ENCODE measurements at regions not wholly inside any gene's neighbourhood (a gene's known extent, or its start where the extent isn't known, plus 50 kb on each side); places are given as distances from the start of the nearest gene placed in this dataset.
A peak's percentile ranks its signal among the peaks of the same experiment; 100 is the strongest.
"Not testable (repeated sequence)": the region's sequence is repeated elsewhere in the genome, so short reads cannot be mapped to it uniquely, and the experiment has no call there.

GRCh38 chr14:106717544-106717943 lies 1191.2 kb downstream of the TMEM121 start:
- not testable (repeated sequence) for H3K27ac ChIP-seq (ENCODE audit: low read depth in 1 of 2, low read length in 1 of 2); H3K27me3 ChIP-seq (ENCODE audit: control insufficient read depth in 3 of 3, insufficient read depth in 3 of 3, low read length in 2 of 3); H3K36me3 ChIP-seq (ENCODE audit: control insufficient read depth in 4 of 4, insufficient read depth in 4 of 4, low read length in 4 of 4); H3K4me3 ChIP-seq; H3K9ac ChIP-seq (ENCODE audit: insufficient read depth in 1 of 2, low read length in 2 of 2); DNase-seq; H3K4me1 ChIP-seq (ENCODE audit: control insufficient read depth in 5 of 5, insufficient read depth in 5 of 5, low read length in 5 of 5); H3K9me3 ChIP-seq (ENCODE audit: control insufficient read depth in 4 of 4, insufficient read depth in 3 of 4, low read length in 3 of 4)
- 33 to 34% methylated on average over 7 to 10 of the region's 11 CpGs for WGBS, 2 donors
- peak; percentile 62 for ATAC-seq (ENCODE audit: insufficient read depth, low FRiP score)

- not testable (repeated sequence) for H3K4me1 ChIP-seq (ENCODE audit: control insufficient read depth in 5 of 5, insufficient read depth in 5 of 5, low read length in 5 of 5); H3K27ac ChIP-seq (ENCODE audit: low read depth in 1 of 2, low read length in 1 of 2); H3K4me3 ChIP-seq; H3K9me3 ChIP-seq (ENCODE audit: control insufficient read depth in 4 of 4, insufficient read depth in 3 of 4, low read length in 3 of 4); ATAC-seq (ENCODE audit: insufficient read depth, low FRiP score); H3K36me3 ChIP-seq (ENCODE audit: control insufficient read depth in 4 of 4, insufficient read depth in 4 of 4, low read length in 4 of 4); H3K27me3 ChIP-seq (ENCODE audit: control insufficient read depth in 3 of 3, insufficient read depth in 3 of 3, low read length in 2 of 3); DNase-seq; H3K9ac ChIP-seq (ENCODE audit: insufficient read depth in 1 of 2, low read length in 2 of 2)
- WGBS, 2 donors, result 17 to 29% methylated on average over 2 of the region's 2 CpGs
Measured at GRCh38 chr14:106719880-106720279, 1193.5 kb downstream of the TMEM121 start.

GRCh38 chr14:106721926-106722325 lies 1195.5 kb downstream of the TMEM121 start:
- 54 to 69% methylated on average over 4 of the region's 4 CpGs for WGBS, 2 donors
- not testable (repeated sequence) for H3K4me1 ChIP-seq (ENCODE audit: control insufficient read depth in 5 of 5, insufficient read depth in 5 of 5, low read length in 5 of 5); H3K36me3 ChIP-seq (ENCODE audit: control insufficient read depth in 4 of 4, insufficient read depth in 4 of 4, low read length in 4 of 4); H3K27ac ChIP-seq (ENCODE audit: low read depth in 1 of 2, low read length in 1 of 2); DNase-seq; H3K9ac ChIP-seq (ENCODE audit: insufficient read depth in 1 of 2, low read length in 2 of 2); ATAC-seq (ENCODE audit: insufficient read depth, low FRiP score); H3K9me3 ChIP-seq (ENCODE audit: control insufficient read depth in 4 of 4, insufficient read depth in 3 of 4, low read length in 3 of 4); H3K27me3 ChIP-seq (ENCODE audit: control insufficient read depth in 3 of 3, insufficient read depth in 3 of 3, low read length in 2 of 3); H3K4me3 ChIP-seq

- not testable (repeated sequence) for H3K9me3 ChIP-seq (ENCODE audit: control insufficient read depth in 4 of 4, insufficient read depth in 3 of 4, low read length in 3 of 4); H3K4me1 ChIP-seq (ENCODE audit: control insufficient read depth in 5 of 5, insufficient read depth in 5 of 5, low read length in 5 of 5); H3K27ac ChIP-seq (ENCODE audit: low read depth in 1 of 2, low read length in 1 of 2); ATAC-seq (ENCODE audit: insufficient read depth, low FRiP score); H3K4me3 ChIP-seq; H3K27me3 ChIP-seq (ENCODE audit: control insufficient read depth in 3 of 3, insufficient read depth in 3 of 3, low read length in 2 of 3); H3K36me3 ChIP-seq (ENCODE audit: control insufficient read depth in 4 of 4, insufficient read depth in 4 of 4, low read length in 4 of 4); H3K9ac ChIP-seq (ENCODE audit: insufficient read depth in 1 of 2, low read length in 2 of 2); DNase-seq
- 19 to 27% methylated on average over 3 of the region's 7 CpGs for WGBS, 2 donors
Measured at GRCh38 chr14:106722813-106723687, 1196.7 kb downstream of the TMEM121 start.

- not testable (repeated sequence) for H3K9me3 ChIP-seq (ENCODE audit: control insufficient read depth in 4 of 4, insufficient read depth in 3 of 4, low read length in 3 of 4); H3K4me3 ChIP-seq; H3K27me3 ChIP-seq (ENCODE audit: control insufficient read depth in 3 of 3, insufficient read depth in 3 of 3, low read length in 2 of 3); H3K36me3 ChIP-seq (ENCODE audit: control insufficient read depth in 4 of 4, insufficient read depth in 4 of 4, low read length in 4 of 4); H3K4me1 ChIP-seq (ENCODE audit: control insufficient read depth in 5 of 5, insufficient read depth in 5 of 5, low read length in 5 of 5); DNase-seq; H3K9ac ChIP-seq (ENCODE audit: insufficient read depth in 1 of 2, low read length in 2 of 2); H3K27ac ChIP-seq (ENCODE audit: low read depth in 1 of 2, low read length in 1 of 2); ATAC-seq (ENCODE audit: insufficient read depth, low FRiP score)
- WGBS, 2 donors, result 33 to 45% methylated on average over 6 to 9 of the region's 12 CpGs
Measured at GRCh38 chr14:106727962-106728361, 1201.6 kb downstream of the TMEM121 start.

- Histone ChIP-seq H3K27ac (ENCODE audit: low read depth in 1 of 2, low read length in 1 of 2) (no peak overlapping the region), H3K9me3 (ENCODE audit: control insufficient read depth in 4 of 4, insufficient read depth in 3 of 4, low read length in 3 of 4) (no peaks in the 10 kb centered on the region), H3K9ac (ENCODE audit: insufficient read depth in 1 of 2, low read length in 2 of 2) (no peak overlapping the region), H3K4me3 (no peak overlapping the region), H3K4me1 (ENCODE audit: control insufficient read depth in 5 of 5, insufficient read depth in 5 of 5, low read length in 5 of 5) (no peaks in the 10 kb centered on the region), H3K27me3 (ENCODE audit: control insufficient read depth in 3 of 3, insufficient read depth in 3 of 3, low read length in 2 of 3) (no peaks in the 10 kb centered on the region), H3K36me3 (ENCODE audit: control insufficient read depth in 4 of 4, insufficient read depth in 4 of 4, low read length in 4 of 4) (no peaks in the 10 kb centered on the region)
- no peak for TF ChIP-seq CTCF (IDR thresholded peaks at IDR 0.05; ENCODE audit: control extremely low read depth, extremely low read depth)
- DNase-seq, result no peak
- 19 to 38% methylated on average over 1 of the region's 1 CpG for WGBS, 2 donors
- ATAC-seq (ENCODE audit: insufficient read depth, low FRiP score), result no peak
Measured at GRCh38 chr14:106728611-106729010, 1202.2 kb downstream of the TMEM121 start.
